ENCODE measurements at regions not wholly inside any gene's neighbourhood (a gene's known extent, or its start where the extent isn't known, plus 50 kb on each side); places are given as distances from the start of the nearest gene placed in this dataset.

DNA sequence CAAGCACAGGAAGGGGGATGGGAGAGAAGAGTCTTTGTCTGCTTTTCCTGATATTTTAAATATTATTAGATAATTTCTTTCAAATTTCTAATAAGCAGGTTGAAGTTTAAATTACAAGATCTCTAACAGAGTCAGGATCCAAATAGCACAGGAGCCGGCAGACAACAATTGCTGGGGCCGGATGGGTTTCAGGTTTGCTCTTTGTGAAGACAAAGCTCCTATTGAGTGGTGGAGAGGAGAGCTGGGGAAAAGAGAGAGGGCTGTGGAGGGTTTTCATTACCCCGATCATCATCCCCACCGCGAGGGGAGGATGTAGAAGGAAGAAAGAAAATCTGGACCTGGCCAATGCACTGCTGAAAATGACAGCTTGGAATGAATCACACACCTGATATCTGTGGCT is 197.3 kb downstream of the SOX9 start:
- ATAC-seq (no peak), DNase-seq (no peak)
- TF ChIP-seq, protein P1, sequence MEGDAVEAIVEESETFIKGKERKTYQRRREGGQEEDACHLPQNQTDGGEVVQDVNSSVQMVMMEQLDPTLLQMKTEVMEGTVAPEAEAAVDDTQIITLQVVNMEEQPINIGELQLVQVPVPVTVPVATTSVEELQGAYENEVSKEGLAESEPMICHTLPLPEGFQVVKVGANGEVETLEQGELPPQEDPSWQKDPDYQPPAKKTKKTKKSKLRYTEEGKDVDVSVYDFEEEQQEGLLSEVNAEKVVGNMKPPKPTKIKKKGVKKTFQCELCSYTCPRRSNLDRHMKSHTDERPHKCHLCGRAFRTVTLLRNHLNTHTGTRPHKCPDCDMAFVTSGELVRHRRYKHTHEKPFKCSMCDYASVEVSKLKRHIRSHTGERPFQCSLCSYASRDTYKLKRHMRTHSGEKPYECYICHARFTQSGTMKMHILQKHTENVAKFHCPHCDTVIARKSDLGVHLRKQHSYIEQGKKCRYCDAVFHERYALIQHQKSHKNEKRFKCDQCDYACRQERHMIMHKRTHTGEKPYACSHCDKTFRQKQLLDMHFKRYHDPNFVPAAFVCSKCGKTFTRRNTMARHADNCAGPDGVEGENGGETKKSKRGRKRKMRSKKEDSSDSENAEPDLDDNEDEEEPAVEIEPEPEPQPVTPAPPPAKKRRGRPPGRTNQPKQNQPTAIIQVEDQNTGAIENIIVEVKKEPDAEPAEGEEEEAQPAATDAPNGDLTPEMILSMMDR (IDR thresholded peaks at IDR 0.05) = no peak
- H3K9me3 ChIP-seq = no peaks in the 10 kb centered on the region
- no peak overlapping the region for H3K4me3 ChIP-seq
- H3K27me3 ChIP-seq = peaks cover 17% of the 10 kb centered on the region
- intact Hi-C loops (cut with DNase I) = no loop called here
- no peak overlapping the region for H3K27ac ChIP-seq
- no peaks in the 10 kb centered on the region for H3K36me3 ChIP-seq
- no peaks in the 10 kb centered on the region for H3K4me1 ChIP-seq

DNA sequence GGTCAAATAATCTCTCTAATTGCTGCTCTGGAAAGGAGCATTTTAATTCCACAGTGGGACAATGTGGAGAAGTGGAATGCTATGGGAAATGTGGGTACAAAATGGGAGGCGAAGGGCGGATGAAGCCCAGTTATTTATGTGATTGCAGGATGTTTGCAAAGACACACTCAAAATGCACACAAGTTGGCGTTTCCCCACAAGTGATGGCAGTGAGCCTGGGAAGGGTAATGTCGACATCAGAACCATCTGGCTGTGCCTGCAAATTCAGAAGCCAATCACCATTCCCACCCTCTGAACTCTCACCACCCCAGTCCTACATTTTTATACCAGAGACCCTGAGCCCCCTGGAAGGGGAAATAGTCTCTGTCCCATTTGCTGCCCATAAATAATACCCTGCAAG is 201.1 kb downstream of the SOX9 start:
- Histone ChIP-seq H3K36me3 (no peaks in the 10 kb centered on the region), H3K4me1 (no peaks in the 10 kb centered on the region), H3K9me3 (no peaks in the 10 kb centered on the region), H3K27ac (no peak overlapping the region), H3K27me3 (peaks cover 17% of the 10 kb centered on the region), H3K4me3 (no peak overlapping the region)
- ATAC-seq = no peak
- TF ChIP-seq, protein P1 (IDR thresholded peaks at IDR 0.05) = no peak
- intact Hi-C loops (cut with DNase I) = no loop called here
- no peak for DNase-seq

DNA sequence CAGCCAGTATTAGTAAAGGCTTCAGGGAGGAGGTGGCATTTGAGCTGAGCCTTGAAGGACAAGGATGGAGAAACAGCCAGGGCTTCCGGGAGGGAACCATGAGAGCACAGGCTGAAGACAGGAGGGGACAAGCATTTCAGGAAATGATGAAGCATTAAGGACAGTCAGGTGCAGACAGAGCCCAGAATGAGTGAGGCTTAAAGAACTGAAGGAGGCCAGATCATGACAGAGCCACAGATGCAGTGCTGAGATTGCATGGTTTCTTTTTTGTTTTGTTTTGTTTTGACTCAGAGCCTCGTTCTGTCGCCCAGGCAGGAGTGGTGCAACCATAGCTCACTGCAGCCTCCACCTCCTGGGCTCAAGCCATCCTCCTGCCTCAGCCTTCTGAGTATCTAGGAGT is 211.5 kb downstream of the SOX9 start:
- no peak for DNase-seq

DNA sequence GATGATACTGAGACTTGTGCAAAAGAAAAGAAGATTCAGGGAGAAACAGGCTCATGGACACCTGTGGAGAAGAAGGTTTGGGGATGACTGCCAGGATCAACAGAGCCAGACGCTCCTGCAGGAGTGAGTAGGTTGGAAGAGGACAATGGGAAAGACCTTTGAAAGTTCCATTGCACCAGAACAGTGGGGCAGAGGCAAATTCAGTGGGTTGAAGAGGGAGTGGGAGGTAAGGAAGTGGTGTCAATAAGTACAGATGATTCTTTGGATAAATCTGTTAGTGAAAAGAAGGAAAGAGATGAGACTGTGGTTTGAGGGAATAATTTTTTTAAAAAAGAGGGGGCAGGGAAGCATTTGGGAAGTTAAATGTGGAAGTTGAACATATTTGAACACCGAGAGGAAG is 212.8 kb downstream of the SOX9 start:
- intact Hi-C loops (cut with DNase I) = no loop called here
- Histone ChIP-seq H3K36me3 (no peaks in the 10 kb centered on the region), H3K9me3 (no peaks in the 10 kb centered on the region), H3K27ac (no peak overlapping the region), H3K4me1 (peaks cover 4% of the 10 kb centered on the region), H3K27me3 (peaks cover 7% of the 10 kb centered on the region), H3K4me3 (no peak overlapping the region)
- DNase-seq = no peak
- no peak for ATAC-seq
- TF ChIP-seq, protein P1 (IDR thresholded peaks at IDR 0.05) = no peak

More for the DNA sequence above, 211.5 kb downstream of the SOX9 start:
- TF ChIP-seq, protein P1 (IDR thresholded peaks at IDR 0.05) = no peak
- peaks cover 7% of the 10 kb centered on the region for H3K27me3 ChIP-seq
- H3K36me3 ChIP-seq = no peaks in the 10 kb centered on the region
- no peaks in the 10 kb centered on the region for H3K4me1 ChIP-seq
- no peaks in the 10 kb centered on the region for H3K9me3 ChIP-seq
- intact Hi-C loops (cut with DNase I) = no loop called here
- no peak overlapping the region for H3K4me3 ChIP-seq
- no peak overlapping the region for H3K27ac ChIP-seq
- ATAC-seq = no peak

DNA sequence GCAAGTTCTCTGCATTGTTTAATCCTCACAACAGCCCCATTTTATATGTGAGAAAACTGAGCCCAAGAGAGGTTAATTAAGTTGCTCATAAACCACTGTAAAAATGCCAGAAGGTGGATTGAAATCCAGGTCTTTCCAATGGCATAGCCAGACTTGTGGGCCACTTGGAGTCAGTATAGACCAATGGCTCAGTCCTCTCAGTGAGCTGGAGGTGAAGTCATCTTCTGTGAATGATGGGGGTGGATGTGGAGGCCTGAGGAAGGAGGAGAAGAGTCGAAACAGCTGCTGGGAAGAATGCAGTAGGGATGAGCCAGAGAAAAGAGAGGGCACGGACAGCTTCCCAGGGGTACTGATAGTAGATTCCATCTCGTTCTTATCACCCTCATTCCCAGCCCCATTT is 213.4 kb downstream of the SOX9 start:
- intact Hi-C loops (cut with DNase I) = no loop called here
- Histone ChIP-seq H3K36me3 (no peaks in the 10 kb centered on the region), H3K27me3 (peaks cover 7% of the 10 kb centered on the region), H3K9me3 (no peaks in the 10 kb centered on the region), H3K27ac (no peak overlapping the region), H3K4me3 (no peak overlapping the region), H3K4me1 (peaks cover 10% of the 10 kb centered on the region)
- DNase-seq = no peak
- TF ChIP-seq, protein P1 (IDR thresholded peaks at IDR 0.05) = no peak
- ATAC-seq = no peak
